Breast epithelium (tissue), 3 donors: ENCODE measurements at regions not wholly inside any gene's neighbourhood (a gene's known extent, or its start where the extent isn't known, plus 50 kb on each side); places are given as distances from the start of the nearest gene placed in this dataset.

ENCODE experiments used
- CTCF ChIP-seq, 3 donors: fragments of 450-650 bp; IDR thresholded peaks; one replicate each; pipeline ENCODE4 v1.5.1; 2016 to 2017; ENCODE audit warnings: antibody characterized with exemption in 3 of 3, mild to moderate bottlenecking in 3 of 3, moderate library complexity in 3 of 3
- POLR2A ChIP-seq: fragments of 450-650 bp; IDR thresholded peaks from one replicate; pipeline ENCODE4 v1.6.1; 2016; ENCODE audit warnings: antibody characterized with exemption, mild to moderate bottlenecking, moderate library complexity
- POLR2AphosphoS5 ChIP-seq, 3 donors: sonication (generic); formaldehyde crosslinking; IDR thresholded peaks; one replicate each; pipeline ENCODE4 v1.6.1; 2017; ENCODE audit warnings: antibody characterized with exemption in 3 of 3

GRCh38 chr3:87370007-87370406, 93.6 kb upstream of the POU1F1 start:
- TF ChIP-seq POLR2A (no peak), CTCF (IDR thresholded peaks at IDR 0.05) (no peak), POLR2AphosphoS5 (IDR thresholded peaks at IDR 0.05) (no peak)
